Retinal pigment epithelial cell (primary cell): ENCODE measurements at regions not wholly inside any gene's neighbourhood (a gene's known extent, or its start where the extent isn't known, plus 50 kb on each side); places are given as distances from the start of the nearest gene placed in this dataset.

Experiments
- DNase-seq: peaks from one replicate; pipeline ENCODE4 v3.0.0-alpha.2; 2010; ENCODE audit warnings: low read depth
- H3K4me3 ChIP-seq: 2 replicates; pipeline ENCODE4 v1.5.1; 2011; ENCODE audit warnings: mild to moderate bottlenecking, low read length, control low read depth, moderate library complexity
- CTCF ChIP-seq: conservative IDR thresholded peaks from 2 replicates; pipeline ENCODE4 v1.5.1; 2011; ENCODE audit warnings: low read depth, low read length, control low read depth, inconsistent platforms

- DNase-seq, result no peak
- no peak overlapping the region for H3K4me3 ChIP-seq
- no peak for TF ChIP-seq CTCF
These were observed 57.9 kb upstream of the SLC5A9 start for GRCh38 chr1:48164571-48164970.

- H3K4me3 ChIP-seq, result no peak overlapping the region
- TF ChIP-seq CTCF, result no peak
- DNase-seq, result no peak
These were observed 61.9 kb upstream of the SLC5A9 start for GRCh38 chr1:48160486-48161132.

- no peak for TF ChIP-seq CTCF
- H3K4me3 ChIP-seq, result no peak overlapping the region
- DNase-seq, result no peak
These were observed 83.2 kb upstream of the SLC5A9 start for GRCh38 chr1:48139275-48139674.

- no peak overlapping the region for H3K4me3 ChIP-seq
- no peak for TF ChIP-seq CTCF
- no peak for DNase-seq
These were observed 94.5 kb upstream of the SLC5A9 start for GRCh38 chr1:48127735-48128685.

- DNase-seq, result no peak
- no peak for TF ChIP-seq CTCF
- H3K4me3 ChIP-seq, result no peak overlapping the region
These were observed 98.9 kb upstream of the SLC5A9 start for GRCh38 chr1:48123647-48124046.

- no peak for TF ChIP-seq CTCF
- DNase-seq, result no peak
- H3K4me3 ChIP-seq, result no peak overlapping the region
These were observed 100.6 kb upstream of the SLC5A9 start for GRCh38 chr1:48121955-48122354.
